HCEC 1CT (cell line): ENCODE measurements at regions not wholly inside any gene's neighbourhood (a gene's known extent, or its start where the extent isn't known, plus 50 kb on each side); places are given as distances from the start of the nearest gene placed in this dataset.

ENCODE experiments used
- DNase-seq: peaks from one replicate; pipeline ENCODE4 v3.0.0-alpha.2; 2017

DNA sequence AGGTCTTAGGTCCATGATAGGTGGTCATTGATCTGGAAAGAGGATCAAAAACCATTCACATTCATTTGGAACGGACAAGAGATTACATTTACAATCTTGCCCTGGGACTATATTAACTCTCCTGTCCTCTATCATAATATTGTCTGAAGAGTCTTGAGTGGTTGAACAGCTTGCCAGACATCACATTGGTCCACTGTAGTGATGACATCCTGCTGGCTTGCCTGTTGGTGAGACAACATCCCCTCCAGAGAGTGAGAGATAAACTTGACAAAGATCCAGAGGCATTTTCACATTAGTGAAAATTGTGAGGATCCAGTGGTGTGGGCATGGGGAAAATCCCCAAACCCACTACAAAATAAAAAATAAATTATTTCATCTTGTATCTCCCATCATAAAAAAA, 155.7 kb upstream of the LEF1 start:
- no peak for DNase-seq

GRCh38 chr4:108322497-108322896, 153.8 kb upstream of the LEF1 start:
- no peak for DNase-seq

DNA sequence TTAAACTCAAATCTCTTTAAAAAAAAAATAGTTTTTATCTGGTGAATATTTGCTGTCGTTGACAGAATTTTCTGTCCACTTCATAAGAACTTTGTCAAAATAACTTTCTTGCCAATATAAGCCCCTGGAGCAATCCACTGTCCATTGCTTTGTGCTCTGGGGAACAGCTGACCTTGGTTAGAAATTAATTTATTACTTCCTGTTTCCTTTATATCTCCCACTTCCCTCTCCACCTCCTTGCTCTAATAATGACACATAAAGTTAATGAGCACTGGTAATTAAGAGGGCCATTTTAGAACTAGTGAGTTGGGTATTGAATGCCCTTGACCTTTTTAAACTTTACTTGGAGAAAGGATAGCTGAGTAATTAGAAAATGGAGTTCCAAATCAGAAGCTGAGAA, 151.3 kb upstream of the LEF1 start:
- DNase-seq, result no peak

GRCh38 chr4:108317377-108317776, 148.6 kb upstream of the LEF1 start:
- DNase-seq, result no peak

GRCh38 chr4:108315694-108316093, 147.0 kb upstream of the LEF1 start:
- DNase-seq, result no peak

DNA sequence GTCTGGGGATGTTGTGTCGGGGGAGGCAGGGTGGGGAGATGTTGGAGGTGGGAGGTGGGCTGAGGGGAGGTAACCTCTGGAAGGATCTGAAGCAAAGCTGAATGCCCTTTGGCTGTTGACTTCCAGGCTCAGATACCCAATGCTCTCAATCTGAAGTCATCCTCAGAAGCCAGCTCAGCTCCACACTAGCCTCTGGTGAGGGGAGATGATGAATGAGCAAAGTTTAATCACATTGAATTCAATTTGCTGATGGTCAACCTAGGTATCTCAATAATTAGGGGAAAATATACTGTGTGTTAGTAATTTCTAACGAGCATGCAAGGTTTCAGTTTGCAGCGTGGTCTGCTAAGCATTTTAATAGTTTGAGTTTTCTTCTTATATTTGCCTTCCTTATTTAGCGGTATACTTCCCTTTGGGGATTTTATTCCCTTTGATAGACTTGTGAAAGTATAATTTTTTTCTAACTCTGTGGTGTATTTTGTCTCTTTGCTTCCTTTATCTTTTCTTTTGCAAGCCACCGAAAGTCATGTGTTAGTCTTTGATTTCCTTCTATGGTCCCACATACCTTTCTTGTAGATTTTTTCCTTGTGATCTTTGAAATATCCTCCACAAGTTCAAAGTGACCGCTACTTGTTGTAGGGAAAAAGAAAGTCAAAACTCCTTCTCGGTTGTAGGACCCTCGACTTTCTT, 146.3 kb upstream of the LEF1 start:
- DNase-seq, result no peak

GRCh38 chr4:108313546-108314339, 145.0 kb upstream of the LEF1 start:
- DNase-seq, result no peak

DNA sequence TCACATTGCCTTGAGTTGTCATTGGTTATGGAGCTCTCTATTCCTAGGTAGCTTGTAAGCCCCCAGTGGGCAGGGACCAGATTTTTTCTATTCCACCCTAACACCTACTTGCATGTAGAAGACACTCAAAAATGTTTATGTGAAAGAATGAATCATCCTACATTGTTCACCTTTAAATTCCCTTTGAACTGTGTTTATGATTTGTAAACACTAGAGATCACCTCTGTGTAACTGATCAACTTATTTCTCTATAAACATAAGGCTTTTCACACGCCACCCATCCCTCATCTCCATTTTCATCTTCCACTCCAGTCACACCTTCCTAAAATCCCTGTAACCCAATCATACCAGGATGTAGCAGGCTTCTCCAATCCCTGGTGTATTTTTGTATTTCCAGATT, 142.6 kb upstream of the LEF1 start:
- no peak for DNase-seq

GRCh38 chr4:108303488-108304177, 134.9 kb upstream of the LEF1 start:
- peak; percentile 2 for DNase-seq

GRCh38 chr4:108301545-108302251, 133.0 kb upstream of the LEF1 start:
- DNase-seq, result no peak

- no peak for DNase-seq
Measured at GRCh38 chr4:108297605-108298004, 128.9 kb upstream of the LEF1 start.

- DNase-seq, result no peak
Measured at GRCh38 chr4:108292229-108292628, 123.5 kb upstream of the LEF1 start.

DNA sequence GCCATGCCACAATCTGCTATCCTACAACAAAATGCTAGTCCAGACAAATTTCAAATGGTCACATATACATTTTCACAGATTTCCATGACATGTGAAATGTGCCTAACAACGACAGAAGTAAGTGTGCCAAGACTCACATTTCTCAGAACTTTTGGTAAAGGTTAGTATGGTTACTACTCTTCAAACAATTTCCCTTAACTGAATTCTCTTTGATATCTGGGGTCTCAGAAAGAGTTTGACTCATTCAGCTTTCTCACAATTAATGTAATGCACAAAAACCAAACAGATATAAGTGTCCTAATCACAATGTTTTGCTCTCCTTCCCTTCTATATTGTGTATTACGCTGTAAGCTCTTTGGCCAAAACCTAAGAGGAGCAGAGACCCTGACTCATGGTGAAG, 122.4 kb upstream of the LEF1 start:
- DNase-seq, result no peak

- no peak for DNase-seq
Measured at GRCh38 chr4:108287834-108288413, 119.2 kb upstream of the LEF1 start.

DNA sequence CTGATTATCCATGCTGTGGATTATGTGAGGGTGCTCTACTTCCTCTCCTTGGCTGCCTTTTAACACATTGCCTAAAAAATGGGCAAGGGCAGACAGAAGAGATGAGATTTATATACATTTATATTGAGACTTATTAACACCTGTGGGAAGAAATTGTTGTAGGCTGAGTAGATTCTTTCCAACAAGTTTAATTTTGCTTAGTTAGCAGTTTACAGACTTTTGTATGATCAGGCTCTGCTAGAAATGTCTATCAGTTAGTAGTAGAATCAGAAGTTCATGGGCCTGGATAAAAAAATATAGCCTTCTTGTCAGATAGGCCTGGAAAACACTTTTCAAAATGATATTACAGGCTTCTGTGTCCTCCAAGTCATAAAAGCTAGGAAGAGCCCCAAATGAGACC, 111.3 kb upstream of the LEF1 start:
- DNase-seq, result no peak

DNA sequence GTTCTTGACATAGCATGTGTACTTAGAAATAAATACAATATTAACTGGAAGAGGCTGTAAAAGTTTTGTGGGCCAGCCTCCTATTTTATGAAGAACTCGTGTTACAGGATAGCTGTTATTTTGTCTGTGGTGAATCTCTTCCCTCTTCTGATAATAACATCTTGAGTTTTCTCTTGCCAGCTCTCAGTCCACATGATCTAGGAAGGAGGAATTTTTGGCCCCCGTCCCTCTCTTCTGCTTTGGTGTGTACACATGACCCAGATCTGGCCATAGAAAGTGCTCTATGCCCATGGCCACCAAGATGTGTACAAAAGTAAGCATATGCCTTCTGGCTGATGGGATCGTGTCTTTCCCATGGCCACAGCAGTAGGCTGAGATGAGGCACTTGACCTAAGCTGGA, 108.0 kb upstream of the LEF1 start:
- DNase-seq, result no peak

DNA sequence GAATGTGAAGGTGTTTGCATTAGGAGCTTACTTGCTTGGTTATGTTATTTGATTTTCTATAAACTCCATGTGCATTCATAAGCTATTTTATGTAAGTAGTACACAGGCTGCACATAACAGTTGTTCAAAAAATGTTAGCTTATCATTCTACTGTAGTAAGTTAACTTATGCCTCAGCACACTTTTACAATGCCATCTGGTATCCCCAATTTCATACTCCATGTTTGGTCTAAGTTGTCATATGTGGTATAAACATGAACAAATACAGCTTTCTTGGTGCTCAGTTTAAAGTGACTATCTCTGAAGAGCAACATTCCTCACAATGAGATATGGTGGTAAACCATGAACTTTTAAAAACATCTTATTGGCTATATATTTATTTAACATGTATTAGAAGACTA, 104.3 kb upstream of the LEF1 start:
- no peak for DNase-seq

GRCh38 chr4:108272561-108272960, 103.8 kb upstream of the LEF1 start:
- DNase-seq, result peak; percentile 49

- peak; percentile 1 for DNase-seq
Measured at GRCh38 chr4:108272046-108272445, 103.3 kb upstream of the LEF1 start.

- DNase-seq, result peak; percentile 79
Measured at GRCh38 chr4:108270466-108271450, 102.0 kb upstream of the LEF1 start.

- DNase-seq, result no peak
Measured at GRCh38 chr4:108264693-108265092, 96.0 kb upstream of the LEF1 start.

DNA sequence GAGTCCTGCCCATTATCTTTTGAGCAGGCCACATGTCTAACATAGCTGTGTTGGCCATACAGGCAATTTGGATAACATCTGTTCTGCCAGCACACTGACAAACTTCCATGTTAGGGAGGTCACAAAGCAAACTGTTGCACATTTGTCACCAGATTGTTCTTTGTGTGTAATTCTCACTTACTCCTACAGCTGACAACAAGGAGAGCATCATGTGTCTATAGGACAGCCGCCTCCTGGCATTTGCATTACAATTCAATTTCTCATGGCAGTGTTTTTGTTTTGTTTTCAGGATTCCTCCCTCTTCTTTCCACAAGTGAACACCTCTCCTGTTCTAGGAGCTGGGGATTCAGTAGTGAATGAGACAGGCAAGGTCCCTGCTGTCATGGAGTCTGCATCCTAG, 94.3 kb upstream of the LEF1 start:
- no peak for DNase-seq
